Stomach smooth muscle (tissue), 2 donors: ENCODE measurements at regions not wholly inside any gene's neighbourhood (a gene's known extent, or its start where the extent isn't known, plus 50 kb on each side); places are given as distances from the start of the nearest gene placed in this dataset.
"Not testable (repeated sequence)": the region's sequence is repeated elsewhere in the genome, so short reads cannot be mapped to it uniquely, and the experiment has no call there.

Experiments
- H3K27ac ChIP-seq: one replicate; pipeline ENCODE4 v1.7.0; 2013; ENCODE audit warnings: mild to moderate bottlenecking, low read length, inconsistent platforms
- H3K27me3 ChIP-seq, 2 donors: one replicate each; pipeline ENCODE4 v1.7.0; 2013; ENCODE audit warnings: low read length in 2 of 2; ENCODE audit not compliant: insufficient read depth in 2 of 2, control insufficient read depth in 1 of 2
- H3K36me3 ChIP-seq, 2 donors: one replicate each; pipeline ENCODE4 v1.7.0; 2013; ENCODE audit warnings: low read length in 2 of 2; ENCODE audit not compliant: control insufficient read depth in 2 of 2, insufficient read depth in 2 of 2
- H3K4me1 ChIP-seq: one replicate; pipeline ENCODE4 v1.7.0; 2013; ENCODE audit warnings: low read length; ENCODE audit not compliant: control insufficient read depth, insufficient read depth
- H3K4me3 ChIP-seq, 2 donors: one replicate each; pipeline ENCODE4 v1.7.0; 2013; ENCODE audit warnings: low read length in 2 of 2
- H3K9ac ChIP-seq, 2 donors: one replicate each; pipeline ENCODE4 v1.7.0; 2013; ENCODE audit warnings: low read length in 2 of 2, mild to moderate bottlenecking in 1 of 2
- H3K9me3 ChIP-seq, 2 donors: one replicate each; pipeline ENCODE4 v1.7.0; 2013; ENCODE audit warnings: low read length in 2 of 2; ENCODE audit not compliant: control insufficient read depth in 2 of 2
- donor health status: healthy.
- donor health status: Pancreatic carcinoma.

DNA sequence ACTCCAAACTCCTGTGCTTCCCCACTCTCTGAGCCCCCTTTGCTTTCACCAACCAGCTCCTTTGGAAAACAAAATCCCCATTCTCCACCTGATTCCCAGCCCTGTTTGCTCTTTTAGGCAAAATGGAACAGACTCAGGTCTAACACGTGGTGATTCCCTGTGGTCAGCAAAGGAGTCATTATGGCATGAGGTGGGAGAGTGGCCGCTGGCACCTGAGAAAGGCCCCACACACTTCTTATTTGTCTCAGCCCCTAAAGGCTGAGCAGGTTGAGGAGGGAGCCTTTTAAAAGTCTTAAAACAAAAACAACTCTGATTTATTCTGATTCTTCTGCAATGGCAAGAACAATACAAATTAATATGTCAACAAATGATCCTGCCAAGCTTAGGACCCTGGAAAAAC lies 401.2 kb downstream of the TNS1 start:
- no peak overlapping the region for H3K9ac ChIP-seq
- H3K27ac ChIP-seq, result no peak overlapping the region
- H3K4me1 ChIP-seq, result no peaks in the 10 kb centered on the region
- H3K9me3 ChIP-seq, result no peaks in the 10 kb centered on the region
- H3K36me3 ChIP-seq, result peaks cover 0 to 2% of the 10 kb centered on the region in 2 donors
- H3K4me3 ChIP-seq, result no peak overlapping the region
- H3K27me3 ChIP-seq, result no peaks in the 10 kb centered on the region

GRCh38 chr2:217599906-217600305 lies 402.9 kb downstream of the TNS1 start:
- Histone ChIP-seq H3K4me1 (no peaks in the 10 kb centered on the region), H3K27ac (no peak overlapping the region), H3K4me3 (no peak overlapping the region), H3K36me3 (peaks cover 0 to 2% of the 10 kb centered on the region in 2 donors), H3K27me3 (no peaks in the 10 kb centered on the region), H3K9ac (no peak overlapping the region), H3K9me3 (no peaks in the 10 kb centered on the region)

GRCh38 chr2:217597681-217598080 lies 405.1 kb downstream of the TNS1 start:
- Histone ChIP-seq H3K9me3 (no peaks in the 10 kb centered on the region), H3K4me1 (no peaks in the 10 kb centered on the region), H3K36me3 (peaks cover 0 to 2% of the 10 kb centered on the region in 2 donors), H3K9ac (no peak overlapping the region), H3K4me3 (no peak overlapping the region), H3K27me3 (no peaks in the 10 kb centered on the region), H3K27ac (no peak overlapping the region)

GRCh38 chr2:217597145-217597544 lies 405.6 kb downstream of the TNS1 start:
- Histone ChIP-seq H3K27ac (no peak overlapping the region), H3K9me3 (no peaks in the 10 kb centered on the region), H3K27me3 (no peaks in the 10 kb centered on the region), H3K4me3 (no peak overlapping the region), H3K9ac (no peak overlapping the region), H3K36me3 (peaks cover 0 to 2% of the 10 kb centered on the region in 2 donors), H3K4me1 (no peaks in the 10 kb centered on the region)

GRCh38 chr2:217593732-217594131 lies 409.1 kb downstream of the TNS1 start:
- no peak overlapping the region for H3K9ac ChIP-seq
- no peaks in the 10 kb centered on the region for H3K36me3 ChIP-seq
- H3K4me1 ChIP-seq, result no peaks in the 10 kb centered on the region
- no peak overlapping the region for H3K27ac ChIP-seq
- H3K9me3 ChIP-seq, result no peaks in the 10 kb centered on the region
- H3K27me3 ChIP-seq, result no peaks in the 10 kb centered on the region
- no peak overlapping the region for H3K4me3 ChIP-seq

- no peak overlapping the region for H3K27ac ChIP-seq
- no peaks in the 10 kb centered on the region for H3K36me3 ChIP-seq
- no peaks in the 10 kb centered on the region for H3K27me3 ChIP-seq
- no peak overlapping the region for H3K4me3 ChIP-seq
- H3K9me3 ChIP-seq, result no peaks in the 10 kb centered on the region
- no peak overlapping the region for H3K9ac ChIP-seq
- peaks cover 5% of the 10 kb centered on the region for H3K4me1 ChIP-seq
Measured at GRCh38 chr2:217588266-217588665, 414.5 kb downstream of the TNS1 start.

GRCh38 chr2:217585362-217585761 lies 417.4 kb downstream of the TNS1 start:
- Histone ChIP-seq H3K4me3 (peak overlapping the region in 1 of 2 donors; percentile 9), H3K27ac (no peak overlapping the region)

DNA sequence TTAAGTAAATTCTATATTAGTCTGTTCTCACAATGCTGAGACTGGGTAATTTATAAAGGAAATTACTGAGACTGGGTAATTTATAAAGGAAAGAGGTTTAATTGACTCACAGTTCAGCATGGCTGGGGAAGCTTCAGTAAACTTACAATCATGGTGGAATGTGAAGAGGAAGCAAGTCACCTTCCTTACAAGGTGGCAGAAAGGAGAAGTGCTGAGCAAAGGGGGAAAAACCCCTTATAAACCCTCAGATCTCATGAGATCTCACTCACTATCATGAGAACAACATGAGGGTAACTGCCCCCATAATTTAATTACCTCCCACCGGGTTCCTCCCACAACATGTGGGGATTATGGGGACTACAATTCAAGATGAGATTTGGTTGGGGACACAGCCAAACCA lies 422.4 kb downstream of the TNS1 start:
- H3K27ac ChIP-seq, H3K9me3 ChIP-seq, H3K36me3 ChIP-seq, H3K4me1 ChIP-seq, H3K4me3 ChIP-seq, H3K9ac ChIP-seq, H3K27me3 ChIP-seq: not testable (repeated sequence)

More at GRCh38 chr2:217585362-217585761, 417.4 kb downstream of the TNS1 start:
- H3K4me1 ChIP-seq, result peaks cover 5% of the 10 kb centered on the region
- H3K36me3 ChIP-seq, result no peaks in the 10 kb centered on the region
- no peak overlapping the region for H3K9ac ChIP-seq
- no peaks in the 10 kb centered on the region for H3K27me3 ChIP-seq
- no peaks in the 10 kb centered on the region for H3K9me3 ChIP-seq

- no peak overlapping the region for H3K27ac ChIP-seq
- H3K9ac ChIP-seq, result no peak overlapping the region
- no peaks in the 10 kb centered on the region for H3K4me1 ChIP-seq
- H3K4me3 ChIP-seq, result no peak overlapping the region
- no peaks in the 10 kb centered on the region for H3K9me3 ChIP-seq
- H3K36me3 ChIP-seq, result peaks cover 0 to 2% of the 10 kb centered on the region in 2 donors
- H3K27me3 ChIP-seq, result no peaks in the 10 kb centered on the region
Measured at GRCh38 chr2:217573571-217573970, 429.2 kb downstream of the TNS1 start.

DNA sequence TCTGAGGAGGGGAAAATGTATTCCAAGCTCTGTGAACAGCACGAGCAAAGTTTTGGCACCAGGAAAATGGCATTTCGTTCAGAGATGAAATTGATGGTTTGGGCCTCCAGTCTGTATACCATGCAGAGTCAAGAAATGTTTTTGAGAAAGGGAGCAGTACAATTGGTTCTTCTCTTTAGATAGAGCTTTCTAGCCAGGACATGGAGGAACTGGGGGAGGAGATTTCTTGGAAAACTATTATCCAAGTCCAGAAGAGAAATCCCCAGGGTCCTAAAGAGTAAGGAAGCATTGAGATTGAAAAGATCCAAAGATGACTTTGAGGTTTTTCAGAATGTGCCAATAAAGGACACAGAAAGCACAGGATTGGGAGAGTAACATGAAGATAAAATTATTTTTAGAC lies 432.4 kb downstream of the TNS1 start:
- no peaks in the 10 kb centered on the region for H3K27me3 ChIP-seq
- H3K9me3 ChIP-seq, result no peaks in the 10 kb centered on the region
- no peak overlapping the region for H3K27ac ChIP-seq
- H3K9ac ChIP-seq, result no peak overlapping the region
- H3K36me3 ChIP-seq, result peaks cover 0 to 2% of the 10 kb centered on the region in 2 donors
- H3K4me3 ChIP-seq, result no peak overlapping the region
- H3K4me1 ChIP-seq, result no peaks in the 10 kb centered on the region

- H3K27me3 ChIP-seq, result no peaks in the 10 kb centered on the region
Measured at GRCh38 chr2:217568289-217568971, 434.4 kb downstream of the TNS1 start.

More at GRCh38 chr2:217568289-217568971, 434.4 kb downstream of the TNS1 start:
- Histone ChIP-seq H3K4me3 (no peak overlapping the region), H3K9me3 (no peaks in the 10 kb centered on the region), H3K9ac (no peak overlapping the region), H3K4me1 (no peaks in the 10 kb centered on the region), H3K27ac (no peak overlapping the region), H3K36me3 (no peaks in the 10 kb centered on the region)
